T follicular helper cell (primary cell): ENCODE measurements at regions not wholly inside any gene's neighbourhood (a gene's known extent, or its start where the extent isn't known, plus 50 kb on each side); places are given as distances from the start of the nearest gene placed in this dataset.

ENCODE experiments used
- DNase-seq: peaks from one replicate; pipeline ENCODE4 v3.0.0-alpha.2; 2020; ENCODE audit warnings: low read depth

DNA sequence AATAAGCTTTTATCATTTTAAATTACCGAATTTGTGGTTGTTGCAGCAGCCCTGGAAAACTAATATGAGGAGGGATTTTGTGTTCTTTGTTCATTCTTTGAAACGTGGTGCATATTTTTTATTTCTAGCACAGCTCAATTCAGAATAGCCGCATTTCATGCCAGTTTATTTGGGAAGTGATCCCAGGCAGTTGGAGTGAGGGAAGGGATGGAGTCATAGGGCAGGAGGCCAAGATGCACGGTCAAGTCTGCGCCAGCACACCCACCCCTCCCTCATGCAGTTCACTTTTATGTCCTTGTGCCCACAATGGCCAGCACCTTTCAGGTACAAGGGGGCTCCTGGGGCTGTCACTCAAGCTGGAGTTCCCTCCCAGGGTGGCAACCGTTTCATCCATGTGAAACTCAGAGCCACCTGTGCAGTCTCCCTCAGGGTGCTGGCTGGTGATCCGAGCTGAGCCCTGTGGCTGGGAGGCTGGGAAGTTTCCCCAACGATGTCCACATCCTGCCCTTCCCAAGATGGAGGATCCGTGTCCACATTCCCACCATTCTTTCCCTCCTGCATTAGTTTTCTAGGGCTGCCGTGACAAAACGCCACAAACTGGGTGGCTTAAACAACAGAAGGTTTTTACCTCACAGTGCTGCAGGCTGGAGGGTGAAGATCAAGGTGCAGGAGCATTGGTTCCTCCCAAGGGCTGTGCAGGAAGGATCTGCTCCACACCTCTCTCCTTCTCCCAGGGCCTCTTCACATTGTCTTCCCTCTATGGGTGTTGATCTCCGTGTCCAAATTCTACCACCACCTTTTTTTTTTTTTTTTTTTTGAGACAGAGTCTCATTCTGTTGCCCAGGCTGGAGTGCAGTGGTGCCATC is 68.5 kb upstream of the ITGA6 start:
- DNase-seq: no peak

DNA sequence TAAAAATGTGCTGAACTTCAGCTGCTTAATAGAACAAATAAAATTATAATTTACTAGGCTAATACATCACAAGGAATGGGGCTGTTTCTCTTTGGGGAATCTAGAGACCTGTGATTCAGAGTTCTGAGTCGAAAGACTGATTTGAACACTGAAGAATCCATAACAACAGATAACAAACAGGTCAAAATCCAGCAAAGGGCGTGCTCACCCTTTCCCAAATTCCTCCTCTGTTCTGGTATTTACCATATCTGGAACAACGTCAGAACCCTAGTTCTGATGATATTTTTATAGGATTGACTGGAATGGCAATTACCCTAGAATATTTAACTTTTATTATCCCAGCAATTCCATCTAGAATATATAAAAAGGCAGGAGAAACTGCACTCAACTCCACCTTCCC is 66.0 kb upstream of the ITGA6 start:
- DNase-seq: no peak

DNA sequence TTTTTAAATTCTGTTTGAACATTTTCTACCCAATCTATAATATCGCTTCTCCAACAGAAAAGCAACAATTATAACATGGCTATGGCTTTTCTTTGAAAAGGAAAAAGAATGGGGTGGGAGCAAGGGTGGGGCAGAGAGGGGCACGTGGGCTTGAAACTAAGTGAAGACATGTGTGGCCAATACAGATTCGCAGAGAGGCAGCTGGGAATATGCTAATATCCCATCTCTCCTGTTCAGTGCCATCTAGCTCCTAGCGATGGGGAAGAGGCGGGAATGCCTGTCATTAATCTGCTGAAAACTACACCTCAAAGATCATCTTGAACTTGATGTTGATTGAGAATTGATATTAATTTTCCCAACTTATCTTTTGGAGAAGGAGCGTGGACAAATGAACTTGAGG is 65.5 kb upstream of the ITGA6 start:
- DNase-seq: no peak

DNA sequence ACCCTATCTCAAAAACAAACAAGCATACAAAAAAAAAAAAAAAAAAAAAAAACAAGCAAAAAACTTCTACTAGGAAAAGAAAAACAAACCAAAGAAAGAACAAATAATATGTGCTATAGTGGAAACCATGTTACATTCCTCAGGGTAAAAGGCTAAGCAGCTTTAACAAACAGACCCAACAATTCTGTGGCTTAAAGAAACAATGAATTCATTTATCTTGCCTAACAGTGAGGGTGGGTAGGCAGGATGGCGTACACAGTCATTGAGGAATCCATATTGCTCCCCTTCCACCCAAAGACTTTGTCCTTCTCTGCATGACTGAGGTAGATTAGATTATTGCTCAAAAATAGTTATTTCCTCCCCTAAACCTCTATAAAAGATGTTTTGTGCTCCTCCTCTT is 63.1 kb upstream of the ITGA6 start:
- no peak for DNase-seq

DNA sequence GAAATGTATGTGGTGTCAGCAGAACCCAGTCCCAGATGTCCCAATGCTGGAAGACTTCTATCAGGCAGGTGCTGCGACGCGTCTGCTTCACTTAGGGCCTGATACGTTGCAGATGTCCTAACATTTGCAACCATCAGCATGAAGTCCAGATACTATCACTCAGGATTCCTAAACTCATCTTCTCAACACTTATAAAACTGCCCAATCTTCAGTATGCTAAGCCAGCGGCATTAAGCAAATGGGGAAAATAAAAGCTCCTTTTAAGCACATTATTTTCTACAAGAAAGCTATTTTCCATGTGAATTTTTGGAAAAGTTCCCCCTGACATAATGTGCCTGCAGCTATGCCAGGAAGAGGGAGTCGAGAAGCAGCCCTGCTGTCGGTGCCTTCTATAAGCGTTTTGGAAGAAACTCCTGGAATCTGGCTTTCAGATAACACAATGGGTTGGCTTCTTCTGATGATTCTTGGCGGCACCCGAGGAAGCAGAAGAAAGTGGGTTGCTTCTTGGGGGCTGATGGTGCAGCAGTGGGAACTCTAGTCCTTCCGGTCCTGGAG is 60.7 kb upstream of the ITGA6 start:
- DNase-seq: no peak

DNA sequence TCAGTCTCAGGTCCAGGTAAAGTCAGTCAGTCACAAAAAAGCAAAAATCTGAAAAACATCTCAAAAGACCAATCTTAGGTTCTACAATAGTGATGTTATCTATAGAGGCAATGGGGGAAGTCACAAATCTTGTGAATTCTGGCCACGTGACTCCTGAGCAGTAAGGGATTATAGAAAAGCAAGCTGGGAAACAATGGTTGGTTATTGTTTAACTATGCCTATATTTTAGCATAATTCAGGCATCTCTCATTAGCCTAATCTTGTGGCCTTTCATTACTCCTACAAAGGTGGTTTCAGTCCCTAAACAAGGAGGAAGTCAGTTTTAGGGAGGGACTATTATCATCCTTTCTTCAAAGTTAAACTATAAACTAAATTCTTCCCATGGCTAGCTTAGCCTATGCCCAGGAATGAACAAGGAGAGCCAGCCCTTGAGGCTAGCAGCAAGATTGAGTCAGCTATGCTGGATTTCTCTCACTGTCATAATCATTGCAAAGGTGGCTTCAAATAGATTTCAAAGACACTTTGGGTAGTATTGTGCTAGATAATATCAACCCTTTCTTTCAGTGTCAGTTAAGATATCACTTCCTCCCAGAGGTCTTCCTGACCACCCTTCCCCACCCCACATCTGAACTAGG is 56.4 kb upstream of the ITGA6 start:
- no peak for DNase-seq

DNA sequence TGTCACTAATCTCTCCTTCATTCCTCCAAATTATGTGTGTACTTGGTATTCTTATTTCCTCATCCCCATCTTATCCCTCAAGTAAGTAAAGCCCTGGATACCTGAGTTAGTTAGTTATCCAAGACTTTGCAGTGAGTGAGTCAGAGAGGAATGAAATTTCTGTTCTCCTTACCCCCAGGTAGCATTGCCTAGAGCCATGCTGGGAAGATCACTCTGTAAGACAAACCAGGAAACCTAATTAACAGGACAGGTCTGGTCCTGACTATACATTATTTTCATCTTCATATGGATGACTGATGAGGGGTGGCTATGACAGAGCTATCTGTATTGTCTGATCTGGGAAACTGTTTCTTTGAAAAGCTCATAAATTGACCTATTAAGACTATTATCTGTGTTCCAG is 55.0 kb upstream of the ITGA6 start:
- DNase-seq: no peak

DNA sequence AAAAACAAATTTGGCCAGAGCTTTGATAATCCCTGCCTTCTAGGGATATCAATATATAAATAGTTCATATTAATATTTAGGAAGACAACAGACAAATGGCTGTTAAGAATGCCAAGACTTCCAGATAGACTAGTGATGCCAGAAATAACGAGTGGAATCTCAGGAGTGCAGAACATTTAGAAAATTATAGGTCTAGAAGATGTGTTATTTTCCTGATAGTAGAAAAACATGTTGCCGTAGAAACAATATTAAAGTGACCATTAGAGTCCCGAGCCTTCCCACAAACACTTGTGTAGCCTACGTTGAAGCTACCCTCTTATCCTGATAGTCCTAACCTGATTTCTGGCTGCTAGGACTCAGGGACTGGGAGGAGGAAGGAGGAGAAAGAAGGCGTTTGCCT is 54.3 kb upstream of the ITGA6 start:
- no peak for DNase-seq

DNA sequence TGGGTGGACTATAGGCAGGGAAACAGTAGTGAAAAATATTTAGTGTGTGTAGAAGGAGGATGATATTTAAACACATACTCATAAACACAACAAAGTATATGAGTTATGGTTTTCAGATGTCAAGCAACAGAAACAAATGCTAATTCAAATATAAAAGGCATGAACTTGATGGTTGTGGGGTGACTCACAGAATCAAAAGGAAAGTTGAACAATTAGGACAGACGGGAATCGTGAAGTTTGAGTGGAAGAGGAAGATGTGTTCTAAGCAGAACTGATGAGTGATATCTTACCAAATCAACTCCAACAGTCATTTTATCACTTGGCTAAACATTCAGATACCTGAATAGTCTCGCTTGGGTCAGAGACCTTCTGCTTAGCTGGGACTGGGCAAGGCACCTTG is 53.6 kb upstream of the ITGA6 start:
- DNase-seq: no peak

DNA sequence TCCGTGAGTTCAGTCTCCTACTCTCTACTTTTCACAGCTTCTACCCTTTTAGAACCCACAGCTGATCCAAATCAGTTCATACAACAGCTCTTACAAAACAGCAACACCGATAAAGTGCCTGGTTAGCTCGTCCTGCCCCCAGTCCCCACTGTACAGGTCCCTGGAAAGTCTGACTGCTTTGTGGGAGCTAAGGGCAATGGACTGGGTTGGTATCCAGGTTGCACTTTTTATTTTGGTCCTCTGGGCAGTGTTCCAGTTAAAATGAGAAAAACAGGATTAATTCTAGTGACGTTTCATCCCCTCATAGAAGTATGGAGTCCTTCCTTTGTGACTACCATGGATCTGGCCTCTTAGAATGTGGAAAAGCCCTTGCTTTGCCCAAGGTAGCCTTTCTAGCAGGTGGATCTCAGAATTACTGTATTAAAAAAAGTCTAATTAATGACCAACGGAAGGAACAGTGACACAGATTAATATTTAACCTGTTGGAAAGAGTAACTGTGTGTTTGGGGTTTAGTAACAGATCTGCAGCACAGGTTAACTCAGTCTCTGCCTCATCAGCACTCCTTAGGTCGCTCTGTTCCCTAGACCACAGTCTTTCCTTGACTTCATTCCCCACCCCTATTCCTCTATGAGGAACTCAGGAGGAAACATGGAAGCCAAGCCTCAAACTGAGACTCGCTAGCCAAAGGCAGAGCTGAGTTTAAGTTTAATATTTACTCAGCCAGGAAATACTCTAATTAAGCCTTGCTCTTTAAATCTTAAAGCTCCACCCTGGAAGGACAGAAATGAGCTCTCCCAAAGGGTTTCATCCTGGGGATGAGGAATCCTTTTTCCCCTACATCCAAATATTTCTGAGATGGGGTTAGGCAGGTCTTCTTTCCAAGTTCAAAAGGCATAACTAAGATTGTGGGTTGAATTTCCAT is 52.8 kb upstream of the ITGA6 start:
- no peak for DNase-seq

DNA sequence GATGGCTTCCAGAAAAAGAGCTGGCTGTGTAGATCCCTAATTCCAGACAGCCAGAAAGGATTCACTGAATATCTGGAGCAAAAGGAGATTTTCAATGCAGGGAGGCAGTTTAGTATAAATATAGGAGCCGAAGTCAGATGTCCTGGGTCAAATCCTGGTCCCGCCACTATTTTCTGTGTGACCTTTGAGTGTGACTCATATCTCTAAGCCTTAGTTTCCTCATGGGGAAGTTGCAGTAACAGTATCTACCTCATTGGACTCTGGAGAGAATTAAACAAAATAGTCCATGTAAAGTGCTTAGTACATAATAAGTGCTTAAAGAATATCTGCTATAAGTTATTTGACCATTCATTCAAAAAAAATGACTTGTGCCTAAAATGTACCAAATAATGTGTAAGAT is 52.1 kb upstream of the ITGA6 start:
- no peak for DNase-seq

DNA sequence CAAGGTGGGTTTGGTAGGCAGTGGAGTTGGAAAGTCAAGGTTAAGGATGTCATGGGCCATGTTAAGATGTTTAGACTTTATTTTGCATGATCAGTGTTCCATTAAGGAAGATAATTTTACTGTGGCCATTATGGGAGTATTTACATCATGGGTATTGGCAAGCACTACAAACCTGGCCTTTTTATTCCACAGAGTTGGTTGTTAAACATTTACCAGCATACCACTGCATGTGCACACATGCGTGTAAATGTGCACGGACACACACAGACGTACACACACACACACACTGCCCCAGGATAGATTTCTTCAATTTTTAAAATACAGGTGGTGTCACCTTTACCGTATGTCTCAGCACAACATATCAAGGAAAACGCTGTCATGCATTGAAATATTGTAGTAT is 51.4 kb upstream of the ITGA6 start:
- no peak for DNase-seq

DNA sequence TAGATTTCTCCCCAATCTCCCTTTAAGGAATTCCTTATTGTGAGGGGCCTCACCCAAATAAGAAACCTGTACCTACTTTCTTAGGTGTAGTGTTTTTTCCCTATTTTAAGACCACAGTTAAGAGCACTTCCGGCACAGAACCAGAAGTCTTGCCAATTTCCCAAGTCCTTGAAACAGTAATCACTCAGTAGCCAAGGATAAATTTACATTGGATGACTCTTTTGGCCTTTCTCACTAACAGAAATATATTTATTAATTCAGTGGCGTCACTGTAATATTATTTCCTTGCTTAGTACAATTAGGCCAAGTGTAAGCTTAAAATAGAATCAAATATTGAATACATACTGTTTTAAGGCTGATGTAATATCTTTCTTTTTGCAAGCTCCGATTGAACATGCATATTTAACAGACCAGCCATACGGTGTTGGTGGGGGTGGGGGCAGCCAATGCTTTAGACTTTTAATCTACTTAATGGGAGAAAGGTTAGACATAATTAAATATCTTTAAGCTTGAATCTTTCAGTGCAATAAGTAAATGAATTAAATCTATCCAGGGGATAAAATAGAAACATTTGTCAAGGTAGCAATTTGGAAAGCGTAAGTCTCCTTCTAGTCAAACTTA is 50.8 kb upstream of the ITGA6 start:
- DNase-seq: no peak

DNA sequence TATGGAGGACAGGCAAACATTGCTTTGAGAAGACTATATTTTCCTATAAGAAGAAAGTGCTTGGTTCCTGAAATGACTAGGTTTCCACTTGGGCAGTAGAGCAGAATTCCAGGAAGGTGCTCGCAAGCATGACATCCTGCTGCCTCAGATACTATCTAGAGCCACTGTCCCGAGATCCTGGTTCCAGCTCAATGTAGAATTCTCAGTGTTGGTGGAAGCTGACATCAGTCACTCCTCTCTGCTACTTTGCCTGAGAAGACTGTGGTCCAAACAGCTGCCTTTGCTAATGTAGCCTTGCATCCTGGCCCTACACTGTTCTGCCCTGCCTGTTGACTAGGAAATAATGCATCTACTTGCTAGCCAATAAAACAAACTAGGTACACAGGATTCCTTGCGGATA is 50.0 kb upstream of the ITGA6 start:
- no peak for DNase-seq
